ENCODE measurements at regions not wholly inside any gene's neighbourhood (a gene's known extent, or its start where the extent isn't known, plus 50 kb on each side); places are given as distances from the start of the nearest gene placed in this dataset.

- DNase-seq (ENCODE audit: low read depth), result no peak
- no peak for TF ChIP-seq CTCF (IDR thresholded peaks at IDR 0.05; ENCODE audit: low read length, missing control alignments)
- no peak overlapping the region for H3K4me3 ChIP-seq (replicated peaks; ENCODE audit: low read depth, low read length)
Observed at GRCh38 chr12:77439749-77440148, 374.4 kb upstream of the E2F7 start.

- H3K4me3 ChIP-seq (replicated peaks; ENCODE audit: low read depth, low read length), result no peak overlapping the region
- no peak for DNase-seq (ENCODE audit: low read depth)
- no peak for TF ChIP-seq CTCF (IDR thresholded peaks at IDR 0.05; ENCODE audit: low read length, missing control alignments)
Observed at GRCh38 chr12:77438644-77439043, 373.3 kb upstream of the E2F7 start.

- DNase-seq (ENCODE audit: low read depth), result no peak
- no peak for TF ChIP-seq CTCF (IDR thresholded peaks at IDR 0.05; ENCODE audit: low read length, missing control alignments)
- no peak overlapping the region for H3K4me3 ChIP-seq (replicated peaks; ENCODE audit: low read depth, low read length)
Observed at GRCh38 chr12:77437206-77437605, 371.8 kb upstream of the E2F7 start.

- no peak for DNase-seq (ENCODE audit: low read depth)
- TF ChIP-seq CTCF (IDR thresholded peaks at IDR 0.05; ENCODE audit: low read length, missing control alignments), result no peak
Observed at GRCh38 chr12:77435446-77436091, 370.2 kb upstream of the E2F7 start.

DNA sequence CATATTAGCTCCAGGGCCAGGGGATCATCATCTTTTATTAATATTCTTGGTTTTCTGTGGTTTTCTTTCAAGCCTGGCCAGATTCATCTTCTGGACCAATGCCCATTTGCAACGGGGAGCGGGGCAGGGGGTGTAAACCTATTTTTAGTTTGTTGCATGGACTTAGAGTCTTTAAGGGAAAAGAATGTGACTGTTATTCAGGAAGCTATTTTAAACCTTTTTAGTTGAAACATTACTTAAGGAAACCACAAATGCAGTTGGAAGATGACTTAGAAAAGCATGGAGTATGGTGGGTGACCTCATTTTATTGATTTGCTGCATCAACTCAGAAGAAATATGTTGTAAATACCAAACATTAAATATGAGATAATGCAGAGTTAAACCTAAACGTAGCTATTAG is 368.4 kb upstream of the E2F7 start:
- DNase-seq (ENCODE audit: low read depth), result no peak
- H3K4me3 ChIP-seq (replicated peaks; ENCODE audit: low read depth, low read length), result no peak overlapping the region
- TF ChIP-seq CTCF (IDR thresholded peaks at IDR 0.05; ENCODE audit: low read length, missing control alignments), result no peak

More at GRCh38 chr12:77435446-77436091, 370.2 kb upstream of the E2F7 start:
- no peak overlapping the region for H3K4me3 ChIP-seq (replicated peaks; ENCODE audit: low read depth, low read length)

- no peak for DNase-seq (ENCODE audit: low read depth)
- TF ChIP-seq CTCF (IDR thresholded peaks at IDR 0.05; ENCODE audit: low read length, missing control alignments), result no peak
- no peak overlapping the region for H3K4me3 ChIP-seq (replicated peaks; ENCODE audit: low read depth, low read length)
Observed at GRCh38 chr12:77429426-77429825, 364.1 kb upstream of the E2F7 start.

GRCh38 chr12:77421152-77421551 is 355.8 kb upstream of the E2F7 start:
- no peak for DNase-seq (ENCODE audit: low read depth)
- no peak for TF ChIP-seq CTCF (IDR thresholded peaks at IDR 0.05; ENCODE audit: low read length, missing control alignments)
- H3K4me3 ChIP-seq (replicated peaks; ENCODE audit: low read depth, low read length), result no peak overlapping the region

All from fibroblast of pulmonary artery (primary cell).